Hepatocyte (in vitro differentiated cells): ENCODE measurements at regions not wholly inside any gene's neighbourhood (a gene's known extent, or its start where the extent isn't known, plus 50 kb on each side); places are given as distances from the start of the nearest gene placed in this dataset.

Experiments
- DNase-seq: peaks from one replicate; pipeline ENCODE4 v3.0.0-alpha.2; 2016; ENCODE audit warnings: low spot score
- H2AFZ ChIP-seq: fragments of 200-600 bp; sonication (generic); 2 replicates; pipeline ENCODE4 v1.6.0; 2016; ENCODE audit warnings: antibody characterized with exemption, mild to moderate bottlenecking
- H3K27ac ChIP-seq: fragments of 200-600 bp; sonication (generic); 2 replicates; pipeline ENCODE4 v1.5.1; 2016; ENCODE audit warnings: mild to moderate bottlenecking
- H3K27me3 ChIP-seq: fragments of 200-600 bp; sonication (generic); 2 replicates; pipeline ENCODE4 v1.6.1; 2016
- H3K36me3 ChIP-seq: fragments of 200-600 bp; sonication (generic); replicated peaks from 2 replicates; pipeline ENCODE4 v1.5.1; 2016; ENCODE audit warnings: low read depth; ENCODE audit not compliant: insufficient read depth
- H3K4me1 ChIP-seq: fragments of 200-600 bp; sonication (generic); 2 replicates; pipeline ENCODE4 v1.5.1; 2016; ENCODE audit warnings: mild to moderate bottlenecking, moderate library complexity; ENCODE audit not compliant: insufficient read depth
- H3K4me2 ChIP-seq: fragments of 200-600 bp; sonication (generic); 2 replicates; pipeline ENCODE4 v1.6.0; 2016
- H3K4me3 ChIP-seq: fragments of 200-600 bp; sonication (generic); 2 replicates; pipeline ENCODE4 v1.5.1; 2016; ENCODE audit warnings: mild to moderate bottlenecking
- H3K79me2 ChIP-seq: fragments of 200-600 bp; sonication (generic); 2 replicates; pipeline ENCODE4 v1.6.0; 2017; ENCODE audit warnings: mild to moderate bottlenecking
- H3K9me2 ChIP-seq: fragments of 200-600 bp; sonication (generic); replicated peaks from 2 replicates; pipeline ENCODE4 v1.6.0; 2017; ENCODE audit warnings: mild to moderate bottlenecking; ENCODE audit not compliant: insufficient read depth
- H3K9me3 ChIP-seq: fragments of 200-600 bp; sonication (generic); 2 replicates; pipeline ENCODE4 v1.5.1; 2016; ENCODE audit warnings: low read depth, mild to moderate bottlenecking
- H4K20me1 ChIP-seq: fragments of 200-600 bp; sonication (generic); 2 replicates; pipeline ENCODE4 v1.6.0; 2016; ENCODE audit warnings: mild to moderate bottlenecking; ENCODE audit not compliant: insufficient read depth, poor library complexity, severe bottlenecking
- CTCF ChIP-seq: fragments of 200-600 bp; sonication (generic); IDR thresholded peaks from 2 replicates; pipeline ENCODE4 v1.5.1; 2016; ENCODE audit warnings: antibody characterized with exemption, mild to moderate bottlenecking; ENCODE audit not compliant: poor library complexity
- EZH2 ChIP-seq: fragments of 200-600 bp; sonication (generic); IDR thresholded peaks from 2 replicates; pipeline ENCODE4 v1.6.1; 2016; ENCODE audit warnings: antibody characterized with exemption, mild to moderate bottlenecking, borderline replicate concordance
- EZH2phosphoT487 ChIP-seq: fragments of 200-600 bp; sonication (generic); IDR thresholded peaks from one replicate; pipeline ENCODE4 v1.6.1; 2018; ENCODE audit warnings: antibody characterized with exemption, mild to moderate bottlenecking, low read depth, moderate library complexity; ENCODE audit not compliant: unreplicated experiment, severe bottlenecking
- WGBS: methylation state at CpG from one replicate; pipeline ENCODE4 v1.1.6; 2016; ENCODE audit warnings: low lambda C conversion rate; ENCODE audit errors: missing lambda C conversion rate; 5-methylcytosine and 5-hydroxymethylcytosine counted together

GRCh38 chr6:145139895-145140294, 595.4 kb downstream of the EPM2A start:
- no peak for DNase-seq

GRCh38 chr6:145141572-145141971, 593.7 kb downstream of the EPM2A start:
- DNase-seq = no peak
- Histone ChIP-seq H3K79me2 (no peaks in the 10 kb centered on the region), H3K36me3 (no peaks in the 10 kb centered on the region)

More at GRCh38 chr6:145139895-145140294, 595.4 kb downstream of the EPM2A start:
- H3K9me3 ChIP-seq = no peaks in the 10 kb centered on the region
- H3K4me3 ChIP-seq = no peak overlapping the region
- no peaks in the 10 kb centered on the region for H3K79me2 ChIP-seq
- H3K9me2 ChIP-seq = no peaks in the 10 kb centered on the region
- H3K36me3 ChIP-seq = no peaks in the 10 kb centered on the region
- no peaks in the 10 kb centered on the region for H4K20me1 ChIP-seq
- no peaks in the 10 kb centered on the region for H3K4me1 ChIP-seq
- H3K4me2 ChIP-seq = no peak overlapping the region
- H3K27me3 ChIP-seq = no peaks in the 10 kb centered on the region
- TF ChIP-seq EZH2phosphoT487 = no peak
- no peak for TF ChIP-seq CTCF
- TF ChIP-seq EZH2 = no peak
- H3K27ac ChIP-seq = no peak overlapping the region
- H2AFZ ChIP-seq = no peak overlapping the region

DNA sequence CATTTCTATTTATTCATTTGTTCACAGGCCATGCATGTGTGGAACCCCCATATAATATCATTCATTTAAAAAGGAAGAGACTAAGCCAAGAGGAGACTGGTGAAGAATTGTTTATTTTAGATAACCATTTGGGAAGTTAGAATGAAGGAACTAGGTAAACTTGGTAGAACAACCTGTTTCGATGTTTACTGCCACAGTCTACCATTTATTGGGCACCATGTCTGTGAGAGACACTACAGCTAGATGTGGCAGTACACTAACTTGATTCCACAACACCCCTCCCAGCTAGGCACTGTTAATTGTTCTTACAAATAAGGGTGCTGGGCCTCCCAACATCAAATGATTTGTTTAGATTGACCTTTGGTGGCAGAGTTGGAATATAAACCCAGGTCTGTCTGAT, 592.4 kb downstream of the EPM2A start:
- Histone ChIP-seq H3K9me2 (no peaks in the 10 kb centered on the region), H2AFZ (no peak overlapping the region), H3K79me2 (no peaks in the 10 kb centered on the region), H3K4me1 (peaks cover 4% of the 10 kb centered on the region), H3K4me2 (no peak overlapping the region), H3K27me3 (no peaks in the 10 kb centered on the region), H4K20me1 (no peaks in the 10 kb centered on the region), H3K9me3 (no peaks in the 10 kb centered on the region), H3K4me3 (no peak overlapping the region), H3K27ac (no peak overlapping the region), H3K36me3 (no peaks in the 10 kb centered on the region)
- DNase-seq = no peak
- 89% methylated on average over 1 of the region's 1 CpG for WGBS
- TF ChIP-seq EZH2 (no peak), CTCF (no peak), EZH2phosphoT487 (no peak)

More at GRCh38 chr6:145141572-145141971, 593.7 kb downstream of the EPM2A start:
- no peak overlapping the region for H3K27ac ChIP-seq
- H3K27me3 ChIP-seq = no peaks in the 10 kb centered on the region
- no peak overlapping the region for H2AFZ ChIP-seq
- TF ChIP-seq CTCF = no peak
- TF ChIP-seq EZH2phosphoT487 = no peak
- no peak for TF ChIP-seq EZH2
- no peak overlapping the region for H3K4me2 ChIP-seq
- no peaks in the 10 kb centered on the region for H3K9me3 ChIP-seq
- H4K20me1 ChIP-seq = no peaks in the 10 kb centered on the region
- H3K9me2 ChIP-seq = no peaks in the 10 kb centered on the region
- H3K4me1 ChIP-seq = no peaks in the 10 kb centered on the region
- H3K4me3 ChIP-seq = no peak overlapping the region

GRCh38 chr6:145143379-145143778, 591.9 kb downstream of the EPM2A start:
- Histone ChIP-seq H3K4me1 (peaks cover 6% of the 10 kb centered on the region), H3K4me3 (no peak overlapping the region), H3K27me3 (no peaks in the 10 kb centered on the region), H3K4me2 (no peak overlapping the region), H4K20me1 (no peaks in the 10 kb centered on the region), H3K27ac (no peak overlapping the region), H3K36me3 (no peaks in the 10 kb centered on the region), H3K9me2 (no peaks in the 10 kb centered on the region), H2AFZ (no peak overlapping the region), H3K9me3 (no peaks in the 10 kb centered on the region), H3K79me2 (no peaks in the 10 kb centered on the region)
- TF ChIP-seq EZH2phosphoT487 (no peak), CTCF (no peak), EZH2 (no peak)
- no peak for DNase-seq
- 91% methylated on average over 3 of the region's 3 CpGs for WGBS
